DOHH2 (cell line): ENCODE measurements at regions not wholly inside any gene's neighbourhood (a gene's known extent, or its start where the extent isn't known, plus 50 kb on each side); places are given as distances from the start of the nearest gene placed in this dataset.

Experiments
- CTCF ChIP-seq: fragments of 200-600 bp; sonication (generic); IDR thresholded peaks from one replicate; pipeline ENCODE4 v1.5.1; 2014; ENCODE audit warnings: antibody characterized with exemption, mild to moderate bottlenecking, low read depth, low read length; ENCODE audit not compliant: poor library complexity, severe bottlenecking
- EZH2phosphoT487 ChIP-seq: fragments of 200-600 bp; sonication (generic); IDR thresholded peaks from 2 replicates; pipeline ENCODE4 v1.6.1; 2017; ENCODE audit warnings: borderline replicate concordance, mild to moderate bottlenecking, antibody characterized with exemption, low read length, moderate library complexity, mixed read lengths

- TF ChIP-seq CTCF (no peak), EZH2phosphoT487 (no peak)
Measured at GRCh38 chr12:19026034-19026433, 103.5 kb upstream of the PLEKHA5 start.
